HEK293 (cell line): ENCODE measurements at regions not wholly inside any gene's neighbourhood (a gene's known extent, or its start where the extent isn't known, plus 50 kb on each side); places are given as distances from the start of the nearest gene placed in this dataset.

Source experiments
- CTCF ChIA-PET: fragments of 350-600 bp; formaldehyde crosslinking; extraction: SDS; loops from one replicate; lab custom pipeline; 2021; ENCODE audit warnings: antibody characterized with exemption; lab: Yijun Ruan, JAX
- POLR2A ChIA-PET: fragments of 300-600 bp; formaldehyde crosslinking; extraction: SDS; loops from one replicate; lab custom pipeline; 2020; ENCODE audit warnings: antibody characterized with exemption, inconsistent platforms; lab: Yijun Ruan, JAX
- H3K27ac ChIP-seq: fragments of 200-500 bp; sonication (Bioruptor generic); 2 replicates; pipeline ENCODE4 v1.5.1; 2014; ENCODE audit warnings: low read depth, low read length, control low read depth, inconsistent platforms; ENCODE audit errors: extremely low read depth
- H3K36me3 ChIP-seq, 2 experiments: fragments of 200-500 bp in 1 of 2; sonication (Bioruptor generic) in 1 of 2; 1 replicate in 1 of 2; 2 replicates in 1 of 2; pipeline ENCODE4 v1.5.1; 2014 to 2017; ENCODE audit warnings: inconsistent platforms in 2 of 2, low read length in 2 of 2; ENCODE audit not compliant: control insufficient read depth in 2 of 2, insufficient read depth in 1 of 2
- H3K4me1 ChIP-seq: fragments of 200-500 bp; sonication (Bioruptor generic); 2 replicates; pipeline ENCODE4 v1.5.1; 2014; ENCODE audit warnings: mild to moderate bottlenecking, low read length, inconsistent platforms; ENCODE audit not compliant: control insufficient read depth, insufficient read depth
- H3K4me3 ChIP-seq: 2 replicates; pipeline ENCODE4 v1.5.1; 2011; ENCODE audit warnings: low read depth, mild to moderate bottlenecking, control low read depth, low read length, moderate library complexity
- H3K9me3 ChIP-seq: fragments of 200-500 bp; sonication (Bioruptor generic); 2 replicates; pipeline ENCODE4 v1.5.1; 2014; ENCODE audit warnings: low read depth, low read length, inconsistent platforms; ENCODE audit not compliant: control insufficient read depth, insufficient read depth
- ATF2 ChIP-seq: fragments of 450-650 bp; formaldehyde crosslinking; IDR thresholded peaks from 2 replicates; pipeline ENCODE4 v1.5.1; 2016; ENCODE audit warnings: missing biosample characterization, missing genetic modification characterization, low read depth
- GLI2 ChIP-seq: fragments of 450-650 bp; formaldehyde crosslinking; IDR thresholded peaks from 2 replicates; pipeline ENCODE4; 2017; ENCODE audit warnings: missing biosample characterization, missing genetic modification characterization, low read depth, borderline replicate concordance
- HOXD13 ChIP-seq: sonication (generic); formaldehyde crosslinking; IDR thresholded peaks from 2 replicates; pipeline ENCODE4 v1.8.0; 2022; ENCODE audit warnings: missing genetic modification reagents, borderline replicate concordance
- OSR2 ChIP-seq: fragments of 450-650 bp; formaldehyde crosslinking; IDR thresholded peaks from 2 replicates; pipeline ENCODE4 v1.5.1; 2016; ENCODE audit warnings: missing biosample characterization, missing genetic modification characterization
- SP7 ChIP-seq: fragments of 450-650 bp; formaldehyde crosslinking; IDR thresholded peaks from 2 replicates; pipeline ENCODE4 v1.5.1; 2016; ENCODE audit warnings: missing biosample characterization, missing genetic modification characterization
- YY1 ChIP-seq: fragments of 450-650 bp; formaldehyde crosslinking; IDR thresholded peaks from 2 replicates; pipeline ENCODE4 v1.5.1; 2018; ENCODE audit warnings: missing biosample characterization, missing genetic modification characterization
- ZBTB8A ChIP-seq: fragments of 450-650 bp; formaldehyde crosslinking; IDR thresholded peaks from 2 replicates; pipeline ENCODE4 v1.5.1; 2016; ENCODE audit warnings: missing biosample characterization, missing genetic modification characterization
- ZFHX2 ChIP-seq: fragments of 450-650 bp; formaldehyde crosslinking; conservative IDR thresholded peaks from 2 replicates; pipeline ENCODE4 v1.5.1; 2016; ENCODE audit warnings: missing biosample characterization, missing genetic modification characterization
- ZNF148 ChIP-seq: fragments of 450-650 bp; formaldehyde crosslinking; IDR thresholded peaks from 2 replicates; pipeline ENCODE4 v1.5.0; 2017; ENCODE audit warnings: missing biosample characterization, missing genetic modification characterization, borderline replicate concordance
- ZNF214 ChIP-seq: fragments of 450-650 bp; formaldehyde crosslinking; IDR thresholded peaks from 2 replicates; pipeline ENCODE4 v1.5.1; 2017; ENCODE audit warnings: missing biosample characterization, mild to moderate bottlenecking, missing genetic modification characterization, borderline replicate concordance
- ZNF341 ChIP-seq: fragments of 450-650 bp; formaldehyde crosslinking; IDR thresholded peaks from 2 replicates; pipeline ENCODE4; 2016; ENCODE audit warnings: low read depth, missing biosample characterization, missing genetic modification characterization
- ZNF423 ChIP-seq: fragments of 450-650 bp; formaldehyde crosslinking; IDR thresholded peaks from 2 replicates; pipeline ENCODE4 v1.5.1; 2016; ENCODE audit warnings: missing biosample characterization, missing genetic modification characterization
- ZNF596 ChIP-seq: fragments of 450-650 bp; IDR thresholded peaks from 2 replicates; pipeline ENCODE4 v1.5.0; 2018; ENCODE audit warnings: missing biosample characterization, mild to moderate bottlenecking, missing genetic modification characterization, moderate library complexity
- ZNF629 ChIP-seq: fragments of 450-650 bp; formaldehyde crosslinking; IDR thresholded peaks from 2 replicates; pipeline ENCODE4 v1.5.1; 2017; ENCODE audit warnings: missing biosample characterization, missing genetic modification characterization
- ZNF785 ChIP-seq: fragments of 450-650 bp; formaldehyde crosslinking; IDR thresholded peaks from 2 replicates; pipeline ENCODE4 v1.5.1; 2016; ENCODE audit warnings: missing biosample characterization, missing genetic modification characterization
- TF ChIP-seq, protein P1 (sequence below): fragments of 450-650 bp; formaldehyde crosslinking; IDR thresholded peaks from 2 replicates; pipeline ENCODE4 v1.5.1; 2017; ENCODE audit warnings: missing biosample characterization, missing genetic modification characterization
- TF ChIP-seq, protein P2 (sequence below): fragments of 450-650 bp; formaldehyde crosslinking; IDR thresholded peaks from 2 replicates; pipeline ENCODE4 v1.5.1; 2016; ENCODE audit warnings: missing biosample characterization, missing genetic modification characterization
- TF ChIP-seq, protein P3 (sequence below): fragments of 450-650 bp; formaldehyde crosslinking; IDR thresholded peaks from 2 replicates; pipeline ENCODE4 v1.5.1; 2016; ENCODE audit warnings: missing biosample characterization, missing genetic modification characterization
- TF ChIP-seq, protein P4 (sequence below): sonication (generic); formaldehyde crosslinking; IDR thresholded peaks from 2 replicates; pipeline ENCODE4 v1.8.1; 2022; ENCODE audit warnings: mild to moderate bottlenecking, moderate library complexity, missing genetic modification reagents

DNA sequence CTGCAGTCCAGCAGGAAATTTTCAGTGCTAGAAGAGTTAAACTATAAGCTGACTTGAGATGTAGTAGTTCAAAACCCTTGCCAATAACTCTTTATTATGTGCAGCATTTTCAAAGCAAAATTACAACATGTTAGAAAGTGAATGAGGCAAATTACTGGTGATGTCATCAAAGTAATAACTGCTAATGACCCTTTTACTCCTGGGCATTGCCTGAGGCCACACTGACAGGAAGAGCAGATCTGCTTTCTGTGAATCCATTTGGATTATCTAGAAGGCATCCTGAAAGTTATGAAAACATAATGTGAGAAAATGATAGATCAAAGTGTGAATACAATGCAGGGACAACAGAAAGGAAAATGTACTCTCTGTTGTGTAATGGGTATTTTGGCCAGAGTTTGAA lies 139.6 kb upstream of the TRIB2 start:
- CTCF ChIA-PET = interaction anchor here (0.5 to 0.9 kb wide), 3 partner anchors 29 to 138 kb away, joined by 3 to 5 read pairs (median 3); no protein-coding TSS in a partner anchor
- H3K4me3 ChIP-seq = no peak overlapping the region
- POLR2A ChIA-PET = interaction anchor here (1.2 kb wide), 1 partner anchor 139 kb away, joined by 4 read pairs; the partner anchor contains the start of gene TRIB2
- TF ChIP-seq, protein P1, sequence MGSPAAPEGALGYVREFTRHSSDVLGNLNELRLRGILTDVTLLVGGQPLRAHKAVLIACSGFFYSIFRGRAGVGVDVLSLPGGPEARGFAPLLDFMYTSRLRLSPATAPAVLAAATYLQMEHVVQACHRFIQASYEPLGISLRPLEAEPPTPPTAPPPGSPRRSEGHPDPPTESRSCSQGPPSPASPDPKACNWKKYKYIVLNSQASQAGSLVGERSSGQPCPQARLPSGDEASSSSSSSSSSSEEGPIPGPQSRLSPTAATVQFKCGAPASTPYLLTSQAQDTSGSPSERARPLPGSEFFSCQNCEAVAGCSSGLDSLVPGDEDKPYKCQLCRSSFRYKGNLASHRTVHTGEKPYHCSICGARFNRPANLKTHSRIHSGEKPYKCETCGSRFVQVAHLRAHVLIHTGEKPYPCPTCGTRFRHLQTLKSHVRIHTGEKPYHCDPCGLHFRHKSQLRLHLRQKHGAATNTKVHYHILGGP (tag by site-specific recombination) = peak; percentile 84
- TF ChIP-seq ATF2 (tag by site-specific recombination) (peak; percentile 77), OSR2 (tag by site-specific recombination) (0 out of 2 replicates have a peak, but pooled peaks have one; percentile 18), SP7 (tag by site-specific recombination) (0 out of 2 replicates have a peak, but pooled peaks have one; percentile 35), ZNF785 (tag by site-specific recombination) (no peak), ZNF629 (tag by site-specific recombination) (0 out of 2 replicates have a peak, but pooled peaks have one; percentile 36)
- TF ChIP-seq, protein P2, sequence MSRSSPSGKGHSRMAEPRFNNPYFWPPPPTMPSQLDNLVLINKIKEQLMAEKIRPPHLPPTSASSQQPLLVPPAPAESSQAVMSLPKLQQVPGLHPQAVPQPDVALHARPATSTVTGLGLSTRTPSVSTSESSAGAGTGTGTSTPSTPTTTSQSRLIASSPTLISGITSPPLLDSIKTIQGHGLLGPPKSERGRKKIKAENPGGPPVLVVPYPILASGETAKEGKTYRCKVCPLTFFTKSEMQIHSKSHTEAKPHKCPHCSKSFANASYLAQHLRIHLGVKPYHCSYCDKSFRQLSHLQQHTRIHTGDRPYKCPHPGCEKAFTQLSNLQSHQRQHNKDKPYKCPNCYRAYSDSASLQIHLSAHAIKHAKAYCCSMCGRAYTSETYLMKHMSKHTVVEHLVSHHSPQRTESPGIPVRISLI = no peak
- no peaks in the 10 kb centered on the region for H3K9me3 ChIP-seq
- H3K27ac ChIP-seq = no peak overlapping the region
- no peaks in the 10 kb centered on the region for H3K36me3 ChIP-seq
- H3K4me1 ChIP-seq = peaks cover 3% of the 10 kb centered on the region; the same call in 1 of the 2 replicates

DNA sequence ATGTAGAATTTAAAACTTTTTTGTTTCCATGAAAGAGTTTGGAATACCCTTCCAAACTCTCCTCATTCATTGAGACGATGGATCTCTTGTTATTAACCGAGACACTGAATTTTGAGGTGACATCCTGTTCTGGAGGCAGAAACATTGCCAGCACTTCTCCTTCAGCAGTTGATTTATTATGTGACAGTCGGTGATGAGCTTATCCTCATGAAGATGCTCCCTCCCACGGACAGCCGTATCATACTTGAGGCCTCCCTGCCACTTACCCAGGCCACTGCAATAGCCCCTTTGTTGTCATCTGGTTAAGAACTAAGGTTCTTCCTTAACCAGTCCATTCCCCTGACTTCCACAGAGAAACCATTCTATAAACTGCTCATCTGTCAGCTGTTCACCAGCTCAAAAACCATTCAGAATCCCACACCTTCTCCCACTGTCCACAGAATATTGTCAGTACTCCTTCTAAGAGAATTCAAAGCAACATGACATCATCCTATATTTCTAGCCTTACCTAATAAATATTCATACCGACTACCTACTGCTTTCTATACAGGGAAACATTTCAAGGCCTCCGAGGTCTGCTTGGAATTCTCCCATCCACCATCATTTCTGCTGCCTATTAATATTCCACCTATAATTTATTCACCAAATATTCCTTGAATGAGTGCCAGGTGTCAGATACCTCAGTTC lies 139.0 kb upstream of the TRIB2 start:
- POLR2A ChIA-PET = interaction anchor here (1.2 kb wide), 1 partner anchor 139 kb away, joined by 4 read pairs; the partner anchor contains the start of gene TRIB2

DNA sequence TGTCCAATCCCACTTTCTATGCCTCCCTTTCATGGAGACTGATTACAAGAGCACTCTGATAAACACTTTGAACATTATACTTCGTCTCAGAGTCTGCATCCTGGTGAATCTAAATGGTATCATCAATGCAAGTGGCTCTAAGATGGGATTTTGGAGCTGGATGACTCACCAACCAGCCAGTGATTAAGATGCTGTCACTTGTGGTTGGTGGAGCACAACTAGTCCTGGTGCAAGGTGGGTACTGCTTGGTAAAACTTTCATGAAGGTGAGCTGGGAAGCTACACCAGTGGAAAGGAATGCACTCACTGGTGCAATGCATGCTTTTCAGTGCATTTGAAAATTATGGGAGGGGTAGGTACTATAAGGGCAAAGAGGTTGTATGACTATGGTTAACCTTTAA lies 137.7 kb upstream of the TRIB2 start:
- peaks cover 3% of the 10 kb centered on the region; the same call in 1 of the 2 replicates for H3K4me1 ChIP-seq
- no peaks in the 10 kb centered on the region for H3K9me3 ChIP-seq
- H3K4me3 ChIP-seq = no peak overlapping the region
- no peak overlapping the region for H3K27ac ChIP-seq
- H3K36me3 ChIP-seq = no peaks in the 10 kb centered on the region
- ChIA-PET CTCF (interaction anchor here (0.8 kb wide), 1 partner anchor 14 kb away, joined by 3 read pairs; no protein-coding TSS in a partner anchor), POLR2A (no interaction called here)
- TF ChIP-seq, protein P3, sequence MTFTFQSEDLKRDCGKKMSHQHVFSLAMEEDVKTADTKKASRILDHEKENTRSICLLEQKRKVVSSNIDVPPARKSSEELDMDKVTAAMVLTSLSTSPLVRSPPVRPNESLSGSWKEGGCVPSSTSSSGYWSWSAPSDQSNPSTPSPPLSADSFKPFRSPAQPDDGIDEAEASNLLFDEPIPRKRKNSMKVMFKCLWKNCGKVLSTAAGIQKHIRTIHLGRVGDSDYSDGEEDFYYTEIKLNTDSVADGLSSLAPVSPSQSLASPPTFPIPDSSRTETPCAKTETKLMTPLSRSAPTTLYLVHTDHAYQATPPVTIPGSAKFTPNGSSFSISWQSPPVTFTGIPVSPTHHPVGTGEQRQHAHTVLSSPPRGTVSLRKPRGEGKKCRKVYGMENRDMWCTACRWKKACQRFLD (tag by site-specific recombination) = no peak
- TF ChIP-seq, protein P2 = no peak
- TF ChIP-seq ZNF423 (tag by site-specific recombination) (no peak), ZNF596 (tag by site-specific recombination) (no peak), ZNF214 (tag by site-specific recombination) (no peak), ZNF341 (tag by site-specific recombination) (no peak), ZBTB8A (tag by site-specific recombination) (no peak), HOXD13 (no peak), ZNF148 (tag by site-specific recombination) (no peak), YY1 (tag by site-specific recombination) (no peak)

More for the DNA sequence above, 139.0 kb upstream of the TRIB2 start:
- CTCF ChIA-PET = interaction anchor here (0.8 to 0.9 kb wide), 2 partner anchors 28 to 138 kb away, joined by 3 to 5 read pairs; no protein-coding TSS in a partner anchor
- no peak overlapping the region for H3K4me3 ChIP-seq
- H3K36me3 ChIP-seq = no peaks in the 10 kb centered on the region
- no peak overlapping the region for H3K27ac ChIP-seq
- TF ChIP-seq ZNF423 (tag by site-specific recombination) (no peak), GLI2 (tag by site-specific recombination) (no peak), ZFHX2 (tag by site-specific recombination) (0 out of 2 replicates have a peak, but pooled peaks have one; percentile 17)
- TF ChIP-seq, protein P4, sequence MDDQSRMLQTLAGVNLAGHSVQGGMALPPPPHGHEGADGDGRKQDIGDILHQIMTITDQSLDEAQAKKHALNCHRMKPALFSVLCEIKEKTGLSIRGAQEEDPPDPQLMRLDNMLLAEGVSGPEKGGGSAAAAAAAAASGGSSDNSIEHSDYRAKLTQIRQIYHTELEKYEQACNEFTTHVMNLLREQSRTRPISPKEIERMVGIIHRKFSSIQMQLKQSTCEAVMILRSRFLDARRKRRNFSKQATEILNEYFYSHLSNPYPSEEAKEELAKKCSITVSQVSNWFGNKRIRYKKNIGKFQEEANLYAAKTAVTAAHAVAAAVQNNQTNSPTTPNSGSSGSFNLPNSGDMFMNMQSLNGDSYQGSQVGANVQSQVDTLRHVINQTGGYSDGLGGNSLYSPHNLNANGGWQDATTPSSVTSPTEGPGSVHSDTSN = no peak
- TF ChIP-seq, all 188 proteins: peak for 1
- peaks cover 3% of the 10 kb centered on the region; the same call in 1 of the 2 replicates for H3K4me1 ChIP-seq
- no peaks in the 10 kb centered on the region for H3K9me3 ChIP-seq
